GM12878 (cell line): ENCODE measurements at regions not wholly inside any gene's neighbourhood (a gene's known extent, or its start where the extent isn't known, plus 50 kb on each side); places are given as distances from the start of the nearest gene placed in this dataset.

Source experiments
- ATAC-seq: fragments of 200-7000 bp; cut with Tn5 transposase; 3 replicates; pipeline ENCODE4 v1.9.1; 2020; ENCODE audit warnings: mild to moderate bottlenecking, moderate library complexity
- BruUV-seq: library from RNA; stranded (reverse); fragments of 400-500 nt; replicated peaks from 2 replicates; lab custom pipeline; 2021; lab: Mats Ljungman, UMichigan
- CTCF ChIA-PET: fragments of 300-600 bp; sonication (Branson Sonifier 250); formaldehyde crosslinking; extraction: SDS; loops from one replicate; lab custom pipeline; 2021; ENCODE audit warnings: inconsistent platforms; lab: Yijun Ruan, JAX
- POLR2A ChIA-PET: fragments of 350-600 bp; formaldehyde crosslinking; extraction: SDS; loops from one replicate; lab custom pipeline; 2021; ENCODE audit warnings: inconsistent platforms; lab: Charles Lee
- RAD21 ChIA-PET: fragments of 300-600 bp; sonication (Branson Sonifier 250); formaldehyde crosslinking; loops from one replicate; lab custom pipeline; 2023; ENCODE audit warnings: antibody characterized with exemption; ENCODE audit not compliant: unreplicated experiment; lab: Charles Lee
- SMC1A ChIA-PET: fragments of 300-600 bp; sonication (Branson Sonifier 250); formaldehyde crosslinking; loops from one replicate; lab custom pipeline; 2023; ENCODE audit not compliant: unreplicated experiment, uncharacterized antibody; lab: Charles Lee
- DNase-seq: peaks from one replicate; pipeline ENCODE4 v3.0.0-alpha.2; 2011; ENCODE audit warnings: low read depth, low spot score
- FAIRE-seq: peaks from 3 replicates; lab custom pipeline; 2011; peaks lifted over from hg19 to GRCh38; lab: Jason Lieb, UNC
- H2AFZ ChIP-seq: 2 replicates; pipeline ENCODE4 v1.6.0; 2011; ENCODE audit warnings: low read depth, low read length, control low read depth; ENCODE audit not compliant: control insufficient read depth
- H3K27ac ChIP-seq: 2 replicates; pipeline ENCODE4 v1.5.1; 2011; ENCODE audit warnings: control low read depth; ENCODE audit not compliant: control insufficient read depth, insufficient read depth
- H3K27me3 ChIP-seq, 2 experiments: replicated peaks in 1 of 2; 2 replicates each; pipeline versions ENCODE4 v1.6.0 to v1.6.1; 2011; ENCODE audit warnings: low read length in 1 of 2; ENCODE audit not compliant: control insufficient read depth in 2 of 2, insufficient read depth in 2 of 2
- H3K36me3 ChIP-seq, 2 experiments: 2 replicates each; pipeline ENCODE4 v1.5.1; 2011; ENCODE audit warnings: low read length in 1 of 2; ENCODE audit not compliant: control insufficient read depth in 2 of 2, insufficient read depth in 2 of 2
- H3K4me1 ChIP-seq: 2 replicates; pipeline ENCODE4 v1.6.1; 2011; ENCODE audit warnings: mild to moderate bottlenecking, low read length, moderate library complexity, mixed read lengths; ENCODE audit not compliant: control insufficient read depth, insufficient read depth
- H3K4me2 ChIP-seq: 2 replicates; pipeline ENCODE4 v1.6.0; 2011; ENCODE audit warnings: control low read depth; ENCODE audit not compliant: control insufficient read depth, insufficient read depth
- H3K4me3 ChIP-seq: fragments of 200-600 bp; sonication (generic); 2 replicates; pipeline ENCODE4 v1.5.1; 2016
- H3K79me2 ChIP-seq: 2 replicates; pipeline ENCODE4 v1.6.0; 2011; ENCODE audit warnings: low read length; ENCODE audit not compliant: control insufficient read depth, insufficient read depth
- H3K9ac ChIP-seq: 2 replicates; pipeline ENCODE4 v1.8.0; 2011; ENCODE audit warnings: low read length, control low read depth, mixed read lengths; ENCODE audit not compliant: control insufficient read depth, insufficient read depth
- H3K9me3 ChIP-seq: replicated peaks from 3 replicates; pipeline ENCODE4 v1.5.1; 2011; ENCODE audit warnings: mild to moderate bottlenecking, low read length; ENCODE audit not compliant: control insufficient read depth, insufficient read depth
- H4K20me1 ChIP-seq: 2 replicates; pipeline ENCODE4 v1.6.0; 2011; ENCODE audit not compliant: control insufficient read depth, insufficient read depth
- CREB1 ChIP-seq: IDR thresholded peaks from 2 replicates; pipeline ENCODE4 v1.6.1; 2012; ENCODE audit warnings: low read depth, mild to moderate bottlenecking, inconsistent platforms
- POU2F2 ChIP-seq: IDR thresholded peaks from 3 replicates; pipeline ENCODE4 v1.6.1; 2011; ENCODE audit warnings: low read depth, mild to moderate bottlenecking, low read length, borderline replicate concordance
- SIN3A ChIP-seq: IDR thresholded peaks from 2 replicates; pipeline ENCODE4 v1.6.1; 2012; ENCODE audit warnings: low read depth, low read length, improper control_type of control experiment
- TCF7 ChIP-seq: IDR thresholded peaks from 2 replicates; pipeline ENCODE4 v1.6.1; 2014; ENCODE audit warnings: antibody characterized with exemption, borderline replicate concordance
- YBX1 ChIP-seq: fragments of 450-650 bp; IDR thresholded peaks from 2 replicates; pipeline ENCODE4 v1.6.1; 2016; ENCODE audit warnings: antibody characterized with exemption
- ZNF24 ChIP-seq: fragments of 450-650 bp; IDR thresholded peaks from 2 replicates; pipeline ENCODE4 v1.6.1; 2017; ENCODE audit warnings: antibody characterized with exemption, mild to moderate bottlenecking
- WGBS: methylation state at CpG from one replicate; pipeline ENCODE4 v1.1.6; 2016; ENCODE audit warnings: low lambda C conversion rate; ENCODE audit not compliant: insufficient replicate concordance, insufficient coverage; ENCODE audit errors: missing lambda C conversion rate; 5-methylcytosine and 5-hydroxymethylcytosine counted together
- in situ Hi-C: fragments of 300-500 bp; cut with MboI; formaldehyde crosslinking; loops from 9 replicates; pipeline ENCODE4 v1.14.3; 2018; ENCODE audit warnings: mixed read lengths
- intact Hi-C: fragments of 100-400 bp; cut with micrococcal nuclease; formaldehyde crosslinking; loops from one replicate; pipeline ENCODE4 v1.14.2; 2022; ENCODE audit not compliant: unreplicated experiment
- TF ChIP-seq, protein P1 (sequence below): IDR thresholded peaks from 2 replicates; pipeline ENCODE4 v1.6.1; 2012; ENCODE audit warnings: mild to moderate bottlenecking, low read depth, low read length
- TF ChIP-seq, protein P2 (sequence below): fragments of 450-650 bp; formaldehyde crosslinking; IDR thresholded peaks from 2 replicates; pipeline ENCODE4 v1.4.0; 2022; ENCODE audit warnings: mild to moderate bottlenecking, moderate library complexity
- TF ChIP-seq, protein P3 (sequence below): fragments of 450-650 bp; IDR thresholded peaks from 2 replicates; pipeline ENCODE4 v1.6.1; 2017; ENCODE audit warnings: mild to moderate bottlenecking, low read depth, inconsistent platforms; ENCODE audit not compliant: poor library complexity, severe bottlenecking

DNA sequence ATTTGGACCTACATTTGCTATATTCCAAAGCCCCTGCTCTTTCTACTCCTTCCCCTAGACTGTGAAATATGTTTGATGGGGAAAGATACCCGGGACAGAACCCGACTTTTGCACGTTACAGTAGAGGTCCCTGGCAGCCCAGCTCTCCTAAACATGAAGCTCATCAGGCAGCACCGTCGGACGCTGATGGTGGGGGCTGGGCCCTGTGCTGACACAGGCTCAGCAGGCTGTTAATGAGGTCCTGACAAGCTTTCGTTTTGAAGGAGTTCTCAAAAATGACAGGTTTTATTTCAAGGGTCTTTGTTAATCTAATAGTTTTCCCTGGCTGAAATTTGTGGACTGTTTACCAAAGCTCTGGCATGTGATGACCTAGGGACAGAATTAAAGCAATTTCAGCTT is 102.3 kb downstream of the SLC25A47 start:
- ChIA-PET RAD21 (no interaction called here), CTCF (interaction anchor here (0.7 to 1.2 kb wide), 3 partner anchors 14 to 237 kb away, joined by 3 read pairs; no protein-coding TSS in a partner anchor)
- no peak overlapping the region for H2AFZ ChIP-seq
- no peak overlapping the region for H3K4me3 ChIP-seq
- H3K4me1 ChIP-seq = no peaks in the 10 kb centered on the region
- H3K9ac ChIP-seq = no peak overlapping the region
- H3K27ac ChIP-seq = no peak overlapping the region
- DNase-seq = no peak
- intact Hi-C loops = no loop called here
- no peaks in the 10 kb centered on the region for H4K20me1 ChIP-seq
- H3K79me2 ChIP-seq = no peaks in the 10 kb centered on the region
- H3K36me3 ChIP-seq = no peaks in the 10 kb centered on the region
- TF ChIP-seq YBX1 (no peak), SIN3A (no peak), CREB1 (no peak), ZNF24 (no peak), TCF7 (no peak), POU2F2 (no peak)
- TF ChIP-seq, protein P1, sequence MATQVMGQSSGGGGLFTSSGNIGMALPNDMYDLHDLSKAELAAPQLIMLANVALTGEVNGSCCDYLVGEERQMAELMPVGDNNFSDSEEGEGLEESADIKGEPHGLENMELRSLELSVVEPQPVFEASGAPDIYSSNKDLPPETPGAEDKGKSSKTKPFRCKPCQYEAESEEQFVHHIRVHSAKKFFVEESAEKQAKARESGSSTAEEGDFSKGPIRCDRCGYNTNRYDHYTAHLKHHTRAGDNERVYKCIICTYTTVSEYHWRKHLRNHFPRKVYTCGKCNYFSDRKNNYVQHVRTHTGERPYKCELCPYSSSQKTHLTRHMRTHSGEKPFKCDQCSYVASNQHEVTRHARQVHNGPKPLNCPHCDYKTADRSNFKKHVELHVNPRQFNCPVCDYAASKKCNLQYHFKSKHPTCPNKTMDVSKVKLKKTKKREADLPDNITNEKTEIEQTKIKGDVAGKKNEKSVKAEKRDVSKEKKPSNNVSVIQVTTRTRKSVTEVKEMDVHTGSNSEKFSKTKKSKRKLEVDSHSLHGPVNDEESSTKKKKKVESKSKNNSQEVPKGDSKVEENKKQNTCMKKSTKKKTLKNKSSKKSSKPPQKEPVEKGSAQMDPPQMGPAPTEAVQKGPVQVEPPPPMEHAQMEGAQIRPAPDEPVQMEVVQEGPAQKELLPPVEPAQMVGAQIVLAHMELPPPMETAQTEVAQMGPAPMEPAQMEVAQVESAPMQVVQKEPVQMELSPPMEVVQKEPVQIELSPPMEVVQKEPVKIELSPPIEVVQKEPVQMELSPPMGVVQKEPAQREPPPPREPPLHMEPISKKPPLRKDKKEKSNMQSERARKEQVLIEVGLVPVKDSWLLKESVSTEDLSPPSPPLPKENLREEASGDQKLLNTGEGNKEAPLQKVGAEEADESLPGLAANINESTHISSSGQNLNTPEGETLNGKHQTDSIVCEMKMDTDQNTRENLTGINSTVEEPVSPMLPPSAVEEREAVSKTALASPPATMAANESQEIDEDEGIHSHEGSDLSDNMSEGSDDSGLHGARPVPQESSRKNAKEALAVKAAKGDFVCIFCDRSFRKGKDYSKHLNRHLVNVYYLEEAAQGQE = no peak
- TF ChIP-seq, protein P2, sequence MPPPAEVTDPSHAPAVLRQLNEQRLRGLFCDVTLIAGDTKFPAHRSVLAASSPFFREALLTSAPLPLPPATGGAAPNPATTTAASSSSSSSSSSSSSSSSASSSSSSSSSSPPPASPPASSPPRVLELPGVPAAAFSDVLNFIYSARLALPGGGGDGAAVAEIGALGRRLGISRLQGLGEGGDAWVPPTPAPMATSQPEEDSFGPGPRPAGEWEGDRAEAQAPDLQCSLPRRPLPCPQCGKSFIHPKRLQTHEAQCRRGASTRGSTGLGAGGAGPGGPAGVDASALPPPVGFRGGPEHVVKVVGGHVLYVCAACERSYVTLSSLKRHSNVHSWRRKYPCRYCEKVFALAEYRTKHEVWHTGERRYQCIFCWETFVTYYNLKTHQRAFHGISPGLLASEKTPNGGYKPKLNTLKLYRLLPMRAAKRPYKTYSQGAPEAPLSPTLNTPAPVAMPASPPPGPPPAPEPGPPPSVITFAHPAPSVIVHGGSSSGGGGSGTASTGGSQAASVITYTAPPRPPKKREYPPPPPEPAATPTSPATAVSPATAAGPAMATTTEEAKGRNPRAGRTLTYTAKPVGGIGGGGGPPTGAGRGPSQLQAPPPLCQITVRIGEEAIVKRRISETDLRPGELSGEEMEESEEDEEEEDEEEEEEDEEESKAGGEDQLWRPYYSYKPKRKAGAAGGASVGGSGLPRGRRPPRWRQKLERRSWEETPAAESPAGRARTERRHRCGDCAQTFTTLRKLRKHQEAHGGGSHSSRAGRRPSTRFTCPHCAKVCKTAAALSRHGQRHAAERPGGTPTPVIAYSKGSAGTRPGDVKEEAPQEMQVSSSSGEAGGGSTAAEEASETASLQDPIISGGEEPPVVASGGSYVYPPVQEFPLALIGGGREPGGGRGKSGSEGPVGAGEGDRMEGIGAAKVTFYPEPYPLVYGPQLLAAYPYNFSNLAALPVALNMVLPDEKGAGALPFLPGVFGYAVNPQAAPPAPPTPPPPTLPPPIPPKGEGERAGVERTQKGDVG (CRISPR knock-in tag) = no peak
- TF ChIP-seq, protein P3, sequence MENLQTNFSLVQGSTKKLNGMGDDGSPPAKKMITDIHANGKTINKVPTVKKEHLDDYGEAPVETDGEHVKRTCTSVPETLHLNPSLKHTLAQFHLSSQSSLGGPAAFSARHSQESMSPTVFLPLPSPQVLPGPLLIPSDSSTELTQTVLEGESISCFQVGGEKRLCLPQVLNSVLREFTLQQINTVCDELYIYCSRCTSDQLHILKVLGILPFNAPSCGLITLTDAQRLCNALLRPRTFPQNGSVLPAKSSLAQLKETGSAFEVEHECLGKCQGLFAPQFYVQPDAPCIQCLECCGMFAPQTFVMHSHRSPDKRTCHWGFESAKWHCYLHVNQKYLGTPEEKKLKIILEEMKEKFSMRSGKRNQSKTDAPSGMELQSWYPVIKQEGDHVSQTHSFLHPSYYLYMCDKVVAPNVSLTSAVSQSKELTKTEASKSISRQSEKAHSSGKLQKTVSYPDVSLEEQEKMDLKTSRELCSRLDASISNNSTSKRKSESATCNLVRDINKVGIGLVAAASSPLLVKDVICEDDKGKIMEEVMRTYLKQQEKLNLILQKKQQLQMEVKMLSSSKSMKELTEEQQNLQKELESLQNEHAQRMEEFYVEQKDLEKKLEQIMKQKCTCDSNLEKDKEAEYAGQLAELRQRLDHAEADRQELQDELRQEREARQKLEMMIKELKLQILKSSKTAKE = no peak
- TF ChIP-seq, all 136 proteins: peak for 0
- ChIA-PET POLR2A (no interaction called here), SMC1A (no interaction called here)
- Histone ChIP-seq H3K9me3 (no peaks in the 10 kb centered on the region), H3K27me3 (no peaks in the 10 kb centered on the region), H3K4me2 (no peak overlapping the region)
- 44% methylated on average over 7 of the region's 7 CpGs for WGBS
- BruUV-seq = no TSS peak
- FAIRE-seq (no peak), ATAC-seq (no peak)
- in situ Hi-C loops = no loop called here
